ENCODE measurements at regions not wholly inside any gene's neighbourhood (a gene's known extent, or its start where the extent isn't known, plus 50 kb on each side); places are given as distances from the start of the nearest gene placed in this dataset.

- H3K27ac ChIP-seq (ENCODE audit: insufficient read length, low read depth, low read length): no peak overlapping the region
- no peaks in the 10 kb centered on the region for H3K23me2 ChIP-seq (ENCODE audit: insufficient read length, low read depth, low read length, poor library complexity, severe bottlenecking)
- Mint-ChIP-seq H3K27ac (no peak overlapping the region), H3K9me3 (no peaks in the 10 kb centered on the region), H3K36me3 (ENCODE audit: insufficient read depth in 1 of 3, low read depth in 3 of 3) (no peaks in the 10 kb centered on the region), H3K4me1 (no peaks in the 10 kb centered on the region), H3K27me3 (ENCODE audit: low read depth) (peaks cover 13% of the 10 kb centered on the region), H3K4me3 (no peak overlapping the region)
- H3K9ac ChIP-seq (ENCODE audit: extremely low read depth, insufficient read length, low read length): no peak overlapping the region
- no peak overlapping the region for H2BK12ac ChIP-seq (ENCODE audit: insufficient read length, low read depth, low read length)
- no peaks in the 10 kb centered on the region for H3K9me3 ChIP-seq (ENCODE audit: control insufficient read depth, low read depth, low read length)
- no peak overlapping the region for H4K8ac ChIP-seq (replicated peaks; ENCODE audit: insufficient read length, low read depth, low read length)
- no peak overlapping the region for H3K4me2 ChIP-seq (ENCODE audit: insufficient read depth, insufficient read length, low read length)
- no peak for DNase-seq
- no peak overlapping the region for H3K4ac ChIP-seq (ENCODE audit: low read depth, low read length)
- H3K18ac ChIP-seq (ENCODE audit: insufficient read length, low read depth, low read length): no peak overlapping the region
- no peak overlapping the region for H3K14ac ChIP-seq (ENCODE audit: insufficient read depth, low read length)
- no peak overlapping the region for H3T11ph ChIP-seq (ENCODE audit: low read length)
- no peaks in the 10 kb centered on the region for H3K79me1 ChIP-seq (ENCODE audit: insufficient read depth, low read depth, low read length, poor library complexity, severe bottlenecking)
- no peaks in the 10 kb centered on the region for H3K27me3 ChIP-seq (ENCODE audit: insufficient read depth, low read length)
- no peak overlapping the region for H2AFZ ChIP-seq (ENCODE audit: low read length)
- no peak for TF ChIP-seq CTCF (conservative IDR thresholded peaks at IDR 0.05)
- no peak overlapping the region for H3K56ac ChIP-seq (ENCODE audit: insufficient read length, low read depth, low read length)
- no peak overlapping the region for H4K5ac ChIP-seq (ENCODE audit: insufficient read length, low read depth, low read length)
- no peak overlapping the region for H2BK15ac ChIP-seq (ENCODE audit: low read depth, low read length)
- no peak overlapping the region for H2BK120ac ChIP-seq (ENCODE audit: low read depth, low read length, poor library complexity, severe bottlenecking)
- no peak overlapping the region for H2BK5ac ChIP-seq (ENCODE audit: insufficient read length, low read length)
- H4K91ac ChIP-seq (ENCODE audit: insufficient read length, low read depth, low read length): no peak overlapping the region
- no peak overlapping the region for H2AK5ac ChIP-seq (ENCODE audit: insufficient read length, low read length)
- H2BK20ac ChIP-seq (ENCODE audit: low read depth, low read length, poor library complexity, severe bottlenecking): no peak overlapping the region
- H3K23ac ChIP-seq (ENCODE audit: insufficient read length, low read depth, low read length): no peak overlapping the region
- H3K4me1 ChIP-seq (ENCODE audit: insufficient read depth, low read length): no peaks in the 10 kb centered on the region
- no peaks in the 10 kb centered on the region for H3K79me2 ChIP-seq (ENCODE audit: insufficient read depth, low read length)
- no CpG with 5 or more reads among the region's 2 CpGs for WGBS (ENCODE audit: extremely low coverage, insufficient read length, low lambda C conversion rate)
- H4K20me1 ChIP-seq (ENCODE audit: control insufficient read depth, insufficient read depth, insufficient read length): no peaks in the 10 kb centered on the region
Measured at GRCh38 chr1:67493148-67493547, 62.9 kb upstream of the SERBP1 start.

All from H9 (cell line).